Smooth muscle cell (in vitro differentiated cells): ENCODE measurements at regions not wholly inside any gene's neighbourhood (a gene's known extent, or its start where the extent isn't known, plus 50 kb on each side); places are given as distances from the start of the nearest gene placed in this dataset.

Source experiments
- DNase-seq: peaks from one replicate; lab custom pipeline; 2025; ENCODE audit not compliant: unreplicated experiment; lab: John Stamatoyannopoulos, UW
- H2AFZ ChIP-seq: fragments of 200-600 bp; sonication (generic); 2 replicates; pipeline ENCODE4 v1.6.0; 2016; ENCODE audit warnings: antibody characterized with exemption, low read depth, mild to moderate bottlenecking
- H3F3A ChIP-seq: fragments of 200-600 bp; sonication (generic); 2 replicates; pipeline ENCODE4 v1.6.0; 2017; ENCODE audit warnings: antibody characterized with exemption, low read depth
- H3K27ac ChIP-seq: fragments of 200-600 bp; sonication (generic); 2 replicates; pipeline ENCODE4 v1.5.1; 2016; ENCODE audit warnings: low read depth, mild to moderate bottlenecking
- H3K27me3 ChIP-seq: fragments of 200-600 bp; sonication (generic); 2 replicates; pipeline ENCODE4 v1.6.1; 2016; ENCODE audit warnings: low read depth, mild to moderate bottlenecking
- H3K36me3 ChIP-seq: fragments of 200-600 bp; sonication (generic); 2 replicates; pipeline ENCODE4 v1.5.1; 2016; ENCODE audit warnings: low read depth
- H3K4me1 ChIP-seq: fragments of 200-600 bp; sonication (generic); 2 replicates; pipeline ENCODE4 v1.5.1; 2016; ENCODE audit warnings: low read depth
- H3K4me2 ChIP-seq: fragments of 200-600 bp; sonication (generic); 2 replicates; pipeline ENCODE4 v1.6.0; 2016; ENCODE audit warnings: mild to moderate bottlenecking
- H3K4me3 ChIP-seq: fragments of 200-600 bp; sonication (generic); 2 replicates; pipeline ENCODE4 v1.5.1; 2016; ENCODE audit warnings: mild to moderate bottlenecking
- H3K79me2 ChIP-seq: fragments of 200-600 bp; sonication (generic); 2 replicates; pipeline ENCODE4 v1.6.0; 2016; ENCODE audit warnings: low read depth, mild to moderate bottlenecking
- H3K9ac ChIP-seq: fragments of 200-600 bp; sonication (generic); 2 replicates; pipeline ENCODE4 v1.6.0; 2016; ENCODE audit warnings: low read depth
- H3K9me3 ChIP-seq: fragments of 200-600 bp; sonication (generic); replicated peaks from 2 replicates; pipeline ENCODE4 v1.5.1; 2016; ENCODE audit warnings: low read depth
- H4K20me1 ChIP-seq: fragments of 200-600 bp; sonication (generic); 2 replicates; pipeline ENCODE4 v1.6.0; 2016; ENCODE audit warnings: low read depth
- CTCF ChIP-seq: fragments of 200-600 bp; sonication (generic); IDR thresholded peaks from 2 replicates; pipeline ENCODE4 v1.5.1; 2017; ENCODE audit warnings: borderline replicate concordance, mild to moderate bottlenecking, antibody characterized with exemption; ENCODE audit not compliant: insufficient read depth, poor library complexity, severe bottlenecking
- WGBS: methylation state at CpG from one replicate; pipeline ENCODE4 v1.1.7; 2016; ENCODE audit warnings: low lambda C conversion rate; 5-methylcytosine and 5-hydroxymethylcytosine counted together

GRCh38 chr10:44261710-44262455, 123.0 kb downstream of the CXCL12 start:
- H3K4me1 ChIP-seq = no peaks in the 10 kb centered on the region
- no peak overlapping the region for H3K4me3 ChIP-seq
- 35% methylated on average over 7 of the region's 7 CpGs for WGBS
- H3K9ac ChIP-seq = peak overlapping the region; percentile 77
- no peaks in the 10 kb centered on the region for H3K9me3 ChIP-seq
- H3K27me3 ChIP-seq = no peaks in the 10 kb centered on the region
- peak overlapping the region; percentile 41 for H3K4me2 ChIP-seq
- H3K79me2 ChIP-seq = no peaks in the 10 kb centered on the region
- H3K27ac ChIP-seq = peak overlapping the region; percentile 65
- H4K20me1 ChIP-seq = no peaks in the 10 kb centered on the region
- peak; percentile 46 for DNase-seq
- TF ChIP-seq CTCF = no peak
- no peaks in the 10 kb centered on the region for H3K36me3 ChIP-seq
- peaks cover 21% of the 10 kb centered on the region for H3F3A ChIP-seq
- no peak overlapping the region for H2AFZ ChIP-seq

- H3K27ac ChIP-seq = peak overlapping the region; percentile 65
- H3K4me3 ChIP-seq = no peak overlapping the region
- no peaks in the 10 kb centered on the region for H3K79me2 ChIP-seq
- TF ChIP-seq CTCF = no peak
- peaks cover 21% of the 10 kb centered on the region for H3F3A ChIP-seq
- H3K36me3 ChIP-seq = no peaks in the 10 kb centered on the region
- no peaks in the 10 kb centered on the region for H3K9me3 ChIP-seq
- DNase-seq = no peak
- no peaks in the 10 kb centered on the region for H4K20me1 ChIP-seq
- peak overlapping the region; percentile 77 for H3K9ac ChIP-seq
- H3K4me1 ChIP-seq = no peaks in the 10 kb centered on the region
- 24% methylated on average over 16 of the region's 16 CpGs for WGBS
- no peak overlapping the region for H2AFZ ChIP-seq
- H3K27me3 ChIP-seq = no peaks in the 10 kb centered on the region
- peak overlapping the region; percentile 6 for H3K4me2 ChIP-seq
Observed at GRCh38 chr10:44261296-44261695, 123.6 kb downstream of the CXCL12 start.

- no peak overlapping the region for H3K4me3 ChIP-seq
- DNase-seq = no peak
- H3K27ac ChIP-seq = no peak overlapping the region
- WGBS = 93% methylated on average over 13 of the region's 13 CpGs
- no peak for TF ChIP-seq CTCF
- H3K4me1 ChIP-seq = no peaks in the 10 kb centered on the region
- no peaks in the 10 kb centered on the region for H3K27me3 ChIP-seq
- no peak overlapping the region for H3K4me2 ChIP-seq
- no peaks in the 10 kb centered on the region for H3K9me3 ChIP-seq
- no peak overlapping the region for H2AFZ ChIP-seq
- H3K36me3 ChIP-seq = no peaks in the 10 kb centered on the region
- peaks cover 21% of the 10 kb centered on the region for H3F3A ChIP-seq
- no peaks in the 10 kb centered on the region for H3K79me2 ChIP-seq
- H4K20me1 ChIP-seq = no peaks in the 10 kb centered on the region
- H3K9ac ChIP-seq = no peak overlapping the region
Observed at GRCh38 chr10:44260286-44260928, 124.5 kb downstream of the CXCL12 start.
